Activated T-cell treated with anti-CD3 and anti-CD28 coated beads, Interleukin-2, amount 50 U/mL, for 72 hours (primary cell): ENCODE measurements at regions not wholly inside any gene's neighbourhood (a gene's known extent, or its start where the extent isn't known, plus 50 kb on each side); places are given as distances from the start of the nearest gene placed in this dataset.

Experiments
- ATAC-seq, 2 donors: fragments of 150-1000 bp; cut with Tn5 transposase; replicated peaks in 1 of 2; 2 replicates each; pipeline ENCODE4 v1.10.0; 2021; ENCODE audit warnings: moderate library complexity in 2 of 2, mild to moderate bottlenecking in 1 of 2
- DNase-seq, 2 donors: peaks; one replicate each; pipeline ENCODE4 v3.0.0; 2021 to 2022; ENCODE audit warnings: mixed read lengths in 1 of 2
- H3K27ac Mint-ChIP-seq: one replicate; pipeline ENCODE4 v1.8.0; 2022; ENCODE audit warnings: mild to moderate bottlenecking, moderate library complexity, mixed read lengths
- H3K27me3 Mint-ChIP-seq: one replicate; pipeline ENCODE4 v1.8.0; 2022; ENCODE audit warnings: low read depth, mixed read lengths
- H3K36me3 Mint-ChIP-seq, 2 donors: one replicate each; pipeline ENCODE4 v1.8.0; 2022; ENCODE audit warnings: mixed read lengths in 2 of 2, mild to moderate bottlenecking in 1 of 2; ENCODE audit not compliant: insufficient read depth in 2 of 2
- H3K4me1 Mint-ChIP-seq: one replicate; pipeline ENCODE4 v1.8.0; 2022; ENCODE audit warnings: low read depth, mixed read lengths
- H3K4me3 Mint-ChIP-seq, 2 donors: one replicate each; pipeline ENCODE4 v1.8.0; 2022; ENCODE audit warnings: mild to moderate bottlenecking in 2 of 2, mixed read lengths in 2 of 2, moderate library complexity in 2 of 2
- H3K9me3 Mint-ChIP-seq, 2 donors: one replicate each; pipeline ENCODE4 v1.8.0; 2022; ENCODE audit warnings: mixed read lengths in 2 of 2

DNA sequence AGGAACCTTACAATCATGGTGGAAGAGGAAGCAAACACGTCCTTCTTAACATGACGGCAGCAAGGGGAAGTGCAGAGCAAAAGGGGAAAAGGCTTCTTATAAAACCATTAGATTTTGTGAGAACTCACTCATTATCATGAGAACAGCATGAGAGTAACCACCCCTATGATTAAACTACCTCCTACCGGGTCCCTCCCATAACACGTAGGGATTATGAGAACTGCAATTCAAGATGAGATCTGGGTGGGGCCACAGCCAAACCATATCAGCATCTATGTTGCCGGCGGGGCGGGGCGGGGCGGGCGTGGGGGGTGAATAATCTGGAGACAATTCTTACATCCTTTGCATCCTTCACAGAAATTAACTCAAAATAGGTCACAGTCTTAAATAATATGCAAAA, 58.8 kb upstream of the GFPT2 start:
- no peak for DNase-seq
- peaks cover 4 to 5% of the 10 kb centered on the region in 2 donors for H3K9me3 Mint-ChIP-seq

GRCh38 chr5:180414176-180414575, 61.0 kb upstream of the GFPT2 start:
- Mint-ChIP-seq H3K9me3 (peaks cover 4 to 5% of the 10 kb centered on the region in 2 donors), H3K27ac (no peak overlapping the region), H3K4me3 (no peak overlapping the region), H3K4me1 (no peaks in the 10 kb centered on the region), H3K27me3 (peaks cover 6% of the 10 kb centered on the region), H3K36me3 (peaks cover 0 to 2% of the 10 kb centered on the region in 2 donors)
- DNase-seq, result no peak
- no peak for ATAC-seq

More for the DNA sequence above, 58.8 kb upstream of the GFPT2 start:
- ATAC-seq, result no peak
- Mint-ChIP-seq H3K36me3 (peaks cover 0 to 2% of the 10 kb centered on the region in 2 donors), H3K4me3 (no peak overlapping the region), H3K27ac (no peak overlapping the region), H3K27me3 (peaks cover 6% of the 10 kb centered on the region), H3K4me1 (no peaks in the 10 kb centered on the region)

DNA sequence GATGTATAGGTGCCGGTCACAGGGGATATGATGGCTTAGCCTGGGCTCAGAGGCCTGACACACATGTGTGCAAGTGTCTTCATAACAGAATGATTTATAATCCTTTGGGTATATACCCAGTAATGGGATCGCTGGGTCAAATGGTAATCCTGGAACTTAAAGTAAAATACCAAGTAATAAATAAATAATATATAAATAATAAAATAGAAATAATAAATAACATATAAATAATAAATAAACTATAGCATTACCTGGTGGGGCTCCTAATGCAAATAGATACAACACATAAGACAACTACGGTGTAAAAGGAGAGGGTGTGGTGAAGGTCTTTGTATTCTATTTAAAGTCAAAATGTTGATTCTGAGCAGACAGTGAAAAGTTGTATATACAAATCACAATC, 68.5 kb upstream of the GFPT2 start:
- Mint-ChIP-seq H3K9me3 (no peaks in the 10 kb centered on the region), H3K27ac (no peak overlapping the region)

GRCh38 chr5:180423133-180423532, 70.0 kb upstream of the GFPT2 start:
- no peaks in the 10 kb centered on the region for H3K9me3 Mint-ChIP-seq
- no peak overlapping the region for H3K4me3 Mint-ChIP-seq
- H3K36me3 Mint-ChIP-seq, result no peaks in the 10 kb centered on the region
- DNase-seq, result no peak
- H3K27me3 Mint-ChIP-seq, result no peaks in the 10 kb centered on the region
- no peaks in the 10 kb centered on the region for H3K4me1 Mint-ChIP-seq
- no peak overlapping the region for H3K27ac Mint-ChIP-seq
- ATAC-seq, result no peak

More for the DNA sequence above, 68.5 kb upstream of the GFPT2 start:
- no peak for ATAC-seq
- Mint-ChIP-seq H3K36me3 (no peaks in the 10 kb centered on the region), H3K4me1 (no peaks in the 10 kb centered on the region), H3K4me3 (no peak overlapping the region), H3K27me3 (no peaks in the 10 kb centered on the region)
- no peak for DNase-seq

GRCh38 chr5:180423598-180423997, 70.5 kb upstream of the GFPT2 start:
- Mint-ChIP-seq H3K36me3 (no peaks in the 10 kb centered on the region), H3K4me1 (no peaks in the 10 kb centered on the region), H3K27ac (no peak overlapping the region), H3K9me3 (no peaks in the 10 kb centered on the region), H3K4me3 (no peak overlapping the region), H3K27me3 (no peaks in the 10 kb centered on the region)
- ATAC-seq (no peak), DNase-seq (no peak)

DNA sequence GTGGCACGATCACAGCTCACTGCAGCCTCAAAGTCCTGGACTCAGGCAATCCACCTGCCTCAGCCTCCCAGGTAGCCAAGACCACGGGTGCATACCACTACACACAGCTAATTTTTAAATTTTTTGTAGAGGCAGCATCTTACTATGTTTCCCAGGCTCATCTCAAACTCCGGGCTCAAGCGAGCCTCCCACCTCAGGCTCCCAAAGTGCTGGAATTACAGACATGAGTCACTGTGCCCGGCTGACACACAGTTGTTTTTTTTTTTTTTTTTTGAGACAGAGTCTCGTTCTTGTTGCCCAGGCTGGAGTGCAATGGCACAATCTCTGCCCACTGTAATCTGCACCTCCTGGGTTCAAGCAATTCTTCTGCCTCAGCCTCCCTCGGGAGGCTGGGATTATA, 70.1 kb upstream of the CNOT6 start:
- no peak overlapping the region for H3K4me3 Mint-ChIP-seq
- no peak overlapping the region for H3K27ac Mint-ChIP-seq
- no peaks in the 10 kb centered on the region for H3K9me3 Mint-ChIP-seq
- DNase-seq (no peak), ATAC-seq (no peak)
- no peaks in the 10 kb centered on the region for H3K4me1 Mint-ChIP-seq
- peaks cover 3% of the 10 kb centered on the region for H3K27me3 Mint-ChIP-seq
- H3K36me3 Mint-ChIP-seq, result no peaks in the 10 kb centered on the region

DNA sequence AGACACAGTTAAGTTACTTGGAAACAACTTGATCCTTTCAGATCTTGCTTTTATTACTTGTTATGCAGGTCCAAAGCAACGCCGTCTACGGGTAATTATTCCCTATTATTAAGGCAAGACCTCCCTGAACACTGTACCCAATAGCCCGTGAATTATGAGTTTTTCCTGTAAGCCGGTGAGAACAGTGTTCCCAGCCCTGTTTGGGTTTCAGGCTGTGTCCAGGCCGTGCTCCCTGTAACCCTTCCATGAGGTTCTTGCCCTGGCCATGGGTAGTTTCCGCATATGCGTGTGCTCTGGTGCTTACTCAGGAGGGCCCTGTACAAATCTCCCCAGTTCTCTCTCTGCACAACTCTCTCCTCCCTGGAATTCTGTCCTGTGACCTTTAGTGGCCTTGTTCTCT, 65.6 kb upstream of the CNOT6 start:
- Mint-ChIP-seq H3K27ac (no peak overlapping the region), H3K4me1 (no peaks in the 10 kb centered on the region), H3K27me3 (peaks cover 6% of the 10 kb centered on the region), H3K9me3 (no peaks in the 10 kb centered on the region), H3K36me3 (no peaks in the 10 kb centered on the region), H3K4me3 (no peak overlapping the region)
- ATAC-seq (no peak), DNase-seq (no peak)

- H3K9me3 Mint-ChIP-seq, result no peaks in the 10 kb centered on the region
- no peak overlapping the region for H3K4me3 Mint-ChIP-seq
- H3K27ac Mint-ChIP-seq, result no peak overlapping the region
- no peak for DNase-seq
- no peaks in the 10 kb centered on the region for H3K36me3 Mint-ChIP-seq
- no peaks in the 10 kb centered on the region for H3K4me1 Mint-ChIP-seq
- no peak for ATAC-seq
- peaks cover 6% of the 10 kb centered on the region for H3K27me3 Mint-ChIP-seq
Measured at GRCh38 chr5:180431932-180432331, 62.2 kb upstream of the CNOT6 start.

DNA sequence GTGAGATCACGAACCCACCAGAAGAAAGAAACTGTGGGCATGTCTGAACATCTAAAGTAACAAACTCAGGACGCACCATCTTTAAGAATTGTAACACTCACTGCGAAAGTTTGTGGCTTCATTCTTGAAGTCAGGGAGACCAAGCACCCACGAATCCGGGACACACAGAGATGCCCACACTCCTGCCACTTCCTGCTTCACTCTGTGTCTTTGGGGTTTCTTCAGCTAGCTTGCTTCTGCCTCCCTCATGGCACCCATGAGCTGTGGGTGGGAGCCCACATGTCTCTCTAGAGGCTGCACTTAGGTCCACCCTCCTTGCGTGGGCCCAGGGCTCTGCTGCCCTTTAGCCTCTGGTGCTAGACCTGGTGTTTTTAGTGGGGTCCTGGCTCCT, 61.2 kb upstream of the CNOT6 start:
- no peak overlapping the region for H3K4me3 Mint-ChIP-seq
- no peak overlapping the region for H3K27ac Mint-ChIP-seq
- no peaks in the 10 kb centered on the region for H3K9me3 Mint-ChIP-seq
- ATAC-seq (peak; percentile 72 to 74), DNase-seq (peak; percentile 7 to 14)
- H3K36me3 Mint-ChIP-seq, result no peaks in the 10 kb centered on the region
- peaks cover 6% of the 10 kb centered on the region for H3K27me3 Mint-ChIP-seq
- no peaks in the 10 kb centered on the region for H3K4me1 Mint-ChIP-seq

- Mint-ChIP-seq H3K4me1 (no peaks in the 10 kb centered on the region), H3K36me3 (no peaks in the 10 kb centered on the region), H3K9me3 (no peaks in the 10 kb centered on the region), H3K27me3 (no peaks in the 10 kb centered on the region), H3K27ac (no peak overlapping the region), H3K4me3 (no peak overlapping the region)
- no peak for DNase-seq
- no peak for ATAC-seq
Measured at GRCh38 chr5:180435594-180435993, 58.6 kb upstream of the CNOT6 start.

DNA sequence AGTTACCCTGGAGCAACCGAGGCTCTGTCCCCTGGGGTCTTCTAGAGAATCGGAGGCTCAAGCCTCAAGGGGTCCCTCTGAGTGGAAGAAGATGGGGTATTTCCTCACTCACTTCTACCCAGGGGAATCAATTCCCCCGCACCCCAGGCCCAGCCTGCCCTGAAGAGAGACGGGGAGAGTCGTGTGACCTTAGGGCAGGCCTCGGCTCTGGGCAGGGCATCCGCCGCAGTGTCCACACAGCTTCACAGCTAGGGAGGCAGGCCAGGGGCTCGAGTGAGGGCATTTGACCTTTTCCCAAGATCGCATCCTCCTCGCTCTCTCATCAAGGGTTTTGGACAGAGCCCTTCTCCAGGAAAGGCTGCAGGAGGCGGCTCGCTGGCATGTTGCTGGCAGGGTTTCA, 57.9 kb upstream of the CNOT6 start:
- ATAC-seq, result no peak
- no peaks in the 10 kb centered on the region for H3K4me1 Mint-ChIP-seq
- no peaks in the 10 kb centered on the region for H3K36me3 Mint-ChIP-seq
- no peaks in the 10 kb centered on the region for H3K9me3 Mint-ChIP-seq
- no peak for DNase-seq
- no peak overlapping the region for H3K27ac Mint-ChIP-seq
- no peaks in the 10 kb centered on the region for H3K27me3 Mint-ChIP-seq
- H3K4me3 Mint-ChIP-seq, result no peak overlapping the region

DNA sequence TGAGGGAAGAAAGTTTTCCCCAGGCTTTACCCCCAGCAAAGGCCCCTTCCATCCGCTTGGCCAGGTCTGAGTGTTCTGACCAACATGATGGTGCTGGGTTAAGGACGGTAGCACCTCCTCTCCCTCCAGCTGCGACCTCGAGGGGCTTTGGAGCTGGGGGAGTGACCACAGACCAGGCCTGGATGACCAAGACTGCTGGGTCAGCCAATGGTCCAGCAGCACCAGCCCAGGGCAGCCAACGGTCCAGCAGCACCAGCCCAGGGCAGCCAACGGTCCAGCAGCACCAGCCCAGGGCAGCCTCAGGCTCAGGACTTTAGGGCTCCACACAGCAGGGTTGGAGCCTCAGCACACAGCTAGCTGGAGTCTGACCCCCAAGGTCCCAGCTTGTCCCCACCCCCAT, 57.2 kb upstream of the CNOT6 start:
- Mint-ChIP-seq H3K4me1 (no peaks in the 10 kb centered on the region), H3K9me3 (no peaks in the 10 kb centered on the region), H3K36me3 (no peaks in the 10 kb centered on the region), H3K27ac (no peak overlapping the region), H3K4me3 (no peak overlapping the region), H3K27me3 (no peaks in the 10 kb centered on the region)
- ATAC-seq (no peak), DNase-seq (no peak)

DNA sequence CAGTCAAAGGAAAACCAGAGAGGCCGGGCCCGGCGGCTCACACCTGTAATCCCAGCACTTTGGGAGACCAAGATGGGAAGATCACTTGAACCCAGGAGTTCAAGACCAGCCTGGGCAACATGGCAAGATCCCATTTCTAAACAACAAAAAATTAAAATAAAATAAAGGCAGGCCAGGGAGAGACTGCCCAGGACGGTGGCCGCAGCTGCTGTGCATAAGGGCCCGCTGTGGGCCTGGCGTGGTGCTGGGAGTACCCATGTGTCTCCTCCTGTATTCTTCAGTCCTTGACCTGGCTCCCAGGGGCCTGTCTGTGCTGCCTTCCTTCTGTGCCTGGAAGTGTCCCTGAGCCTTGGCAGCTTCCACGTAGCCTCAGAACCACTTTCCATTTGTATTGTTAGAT, 56.8 kb upstream of the CNOT6 start:
- Mint-ChIP-seq H3K27ac (no peak overlapping the region), H3K9me3 (no peaks in the 10 kb centered on the region), H3K27me3 (no peaks in the 10 kb centered on the region), H3K4me1 (no peaks in the 10 kb centered on the region), H3K4me3 (no peak overlapping the region), H3K36me3 (no peaks in the 10 kb centered on the region)
- ATAC-seq (no peak), DNase-seq (no peak)

GRCh38 chr5:180438785-180439780, 55.1 kb upstream of the CNOT6 start:
- H3K9me3 Mint-ChIP-seq, result peaks cover under 1 to 2% of the 10 kb centered on the region in 2 donors
- no peaks in the 10 kb centered on the region for H3K27me3 Mint-ChIP-seq
- no peak overlapping the region for H3K4me3 Mint-ChIP-seq
- H3K27ac Mint-ChIP-seq, result no peak overlapping the region
- H3K36me3 Mint-ChIP-seq, result peaks cover 0 to under 1% of the 10 kb centered on the region in 2 donors
- H3K4me1 Mint-ChIP-seq, result no peaks in the 10 kb centered on the region
- DNase-seq (no peak), ATAC-seq (no peak)
